G401.6 (cell line): ENCODE measurements at regions not wholly inside any gene's neighbourhood (a gene's known extent, or its start where the extent isn't known, plus 50 kb on each side); places are given as distances from the start of the nearest gene placed in this dataset.

ENCODE experiments used
- FAIRE-seq: peaks from 2 replicates; lab custom pipeline; 2012; peaks lifted over from hg19 to GRCh38; lab: Jason Lieb, UNC

DNA sequence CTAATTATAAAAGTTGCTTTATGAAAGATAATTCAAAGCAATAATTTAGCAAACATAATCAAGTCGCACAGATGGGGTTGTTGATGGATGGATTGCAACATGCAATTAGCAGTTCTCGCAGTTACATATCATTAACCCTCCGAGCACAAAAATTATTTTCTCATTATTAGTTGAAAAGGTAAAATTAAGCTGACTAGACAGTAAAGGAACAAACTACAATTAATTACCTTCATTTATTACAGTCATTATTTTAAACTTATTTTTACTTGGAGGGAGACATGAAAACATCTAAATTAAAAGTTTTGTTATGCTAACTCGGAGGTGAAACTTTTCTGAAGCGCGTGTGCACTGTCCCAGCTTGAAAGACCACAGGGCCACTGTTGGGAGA lies 146.9 kb downstream of the PHETA1 start:
- no peak for FAIRE-seq

DNA sequence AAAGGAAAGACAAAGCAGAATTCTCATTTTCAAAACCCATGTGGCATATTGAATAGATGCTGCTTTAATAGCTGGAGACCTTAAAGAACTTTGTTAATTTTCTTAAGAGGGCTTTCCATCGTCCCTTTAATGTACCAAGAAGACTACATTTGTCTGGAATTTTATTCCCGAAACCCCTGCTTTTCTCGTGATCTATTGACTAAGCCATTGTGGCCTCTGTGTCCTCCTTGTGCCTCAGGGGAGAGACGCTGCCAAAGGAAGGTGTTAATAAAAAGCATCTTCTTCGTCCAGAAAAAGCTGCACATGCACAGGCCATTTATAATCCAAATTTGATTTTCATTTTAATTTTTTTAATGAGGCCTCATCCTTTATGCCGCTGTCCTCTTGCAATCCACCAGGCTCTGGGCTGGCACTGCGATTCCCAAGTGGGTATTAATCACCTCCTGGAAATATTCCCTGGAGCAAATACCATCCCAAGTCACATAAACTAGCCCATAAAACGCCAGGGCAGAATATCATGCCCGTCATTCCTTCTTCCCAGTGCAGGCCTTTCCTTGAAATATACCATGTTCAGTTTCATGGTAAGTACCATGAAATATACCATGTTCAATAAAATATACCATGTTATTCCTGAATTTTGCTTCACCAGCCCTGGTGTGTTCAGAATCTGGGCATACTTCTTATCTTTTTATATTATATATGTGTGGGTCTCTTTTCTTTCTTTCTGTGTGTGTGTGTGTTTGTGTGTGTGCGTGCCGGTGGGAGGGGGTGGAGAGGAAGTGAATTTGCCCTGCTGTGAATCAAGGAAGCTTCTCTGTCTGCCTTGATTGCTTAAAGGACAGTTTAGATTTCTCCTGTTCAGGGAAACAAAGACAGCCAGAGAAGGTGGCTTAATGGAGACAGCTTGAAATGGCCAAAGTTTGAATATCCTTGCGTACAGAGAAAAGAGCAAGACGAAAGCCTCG lies 147.6 kb downstream of the PHETA1 start:
- no peak for FAIRE-seq

DNA sequence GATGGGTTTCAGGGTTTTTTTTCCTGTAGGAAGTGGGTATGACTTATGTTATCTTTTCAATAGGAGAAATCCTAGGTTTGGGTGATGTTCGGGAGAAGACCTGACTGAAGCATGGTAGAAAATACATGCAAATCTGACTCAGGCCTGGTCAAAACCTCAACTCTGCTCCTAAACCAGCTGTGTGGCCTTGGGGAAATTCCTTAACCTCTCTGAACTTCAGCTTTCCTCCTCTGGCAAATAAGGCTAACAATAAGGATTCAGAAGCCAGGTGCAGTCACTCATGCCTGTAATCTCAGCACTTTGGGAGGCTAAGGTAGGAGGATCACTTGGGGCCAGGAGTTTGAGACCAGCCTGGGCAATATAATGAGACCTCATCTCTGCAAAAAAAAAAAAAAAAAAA lies 148.5 kb downstream of the PHETA1 start:
- no peak for FAIRE-seq

DNA sequence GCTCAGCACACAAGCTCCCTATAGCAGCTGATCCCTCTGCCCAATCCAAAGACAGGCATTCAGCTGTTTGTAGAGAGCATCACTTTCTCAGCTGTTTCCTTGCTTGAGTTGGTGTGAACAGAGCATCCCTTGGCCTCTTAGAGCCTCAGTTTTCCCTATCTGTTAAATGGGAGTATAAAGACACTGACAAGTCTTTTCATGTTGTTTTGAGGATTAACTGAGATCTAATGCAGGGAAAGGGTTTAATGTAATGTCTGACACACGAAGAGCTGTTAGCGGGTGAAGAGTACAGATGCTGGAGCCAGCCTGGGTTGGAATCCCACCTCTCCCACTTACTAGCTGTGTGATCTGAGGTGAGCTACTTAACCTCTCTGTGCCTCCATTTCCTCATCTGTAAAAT lies 149.5 kb downstream of the PHETA1 start:
- FAIRE-seq = no peak

DNA sequence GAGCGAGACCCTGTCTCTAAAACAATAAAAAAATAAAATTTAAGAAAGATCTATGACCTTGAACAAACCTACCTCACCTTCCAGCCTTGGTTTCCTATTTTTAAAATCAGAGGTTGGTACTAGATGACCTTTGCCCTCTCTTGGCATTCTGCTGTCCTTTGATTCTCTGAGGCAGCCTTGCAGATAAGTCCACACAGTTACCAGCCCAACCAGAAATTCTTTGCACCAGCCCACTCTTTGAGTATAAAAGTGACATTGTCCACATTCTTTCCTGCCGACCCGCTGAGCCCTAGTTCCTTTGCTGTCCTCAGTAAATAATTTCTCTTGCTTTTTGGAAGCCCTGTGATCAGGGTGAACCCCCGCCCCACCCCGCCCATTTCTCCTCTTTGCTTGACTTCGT lies 150.4 kb downstream of the PHETA1 start:
- FAIRE-seq = no peak

DNA sequence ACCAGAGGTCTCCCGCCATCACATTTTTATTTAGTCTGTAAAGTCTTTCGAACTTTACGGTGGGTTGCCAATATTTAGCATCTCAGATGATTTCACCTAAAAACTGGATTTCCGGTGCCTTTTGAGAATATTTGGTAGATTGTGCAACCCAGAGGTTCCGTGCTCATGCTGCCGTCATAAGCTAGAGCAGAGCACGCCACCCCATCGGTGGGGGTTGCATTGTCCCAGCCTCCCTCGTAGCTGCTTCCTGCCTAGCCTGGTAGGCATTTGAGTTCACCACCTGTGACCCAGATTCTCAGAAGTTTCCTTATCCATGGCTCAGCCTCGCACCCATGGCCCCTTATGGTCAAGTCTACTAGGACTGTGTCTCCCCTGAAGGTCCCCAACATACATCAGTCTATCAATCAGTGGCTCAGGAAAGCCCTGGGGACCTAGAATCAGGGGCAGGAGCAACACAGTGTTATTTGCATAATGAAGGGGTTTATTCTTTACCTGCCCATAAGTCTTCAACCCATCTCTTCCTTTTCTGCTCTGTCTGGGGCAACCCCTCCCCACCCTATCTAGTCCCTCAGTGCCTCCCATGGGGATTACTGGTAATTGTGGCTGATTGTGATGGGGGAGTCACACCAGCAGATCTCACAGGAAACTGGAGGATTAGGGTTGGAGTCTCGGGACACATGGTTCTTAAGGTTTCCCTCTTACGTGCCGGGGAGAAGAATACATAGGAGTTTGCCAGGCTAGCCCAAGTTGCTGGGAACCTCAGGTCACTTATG lies 152.3 kb downstream of the PHETA1 start:
- FAIRE-seq = no peak

DNA sequence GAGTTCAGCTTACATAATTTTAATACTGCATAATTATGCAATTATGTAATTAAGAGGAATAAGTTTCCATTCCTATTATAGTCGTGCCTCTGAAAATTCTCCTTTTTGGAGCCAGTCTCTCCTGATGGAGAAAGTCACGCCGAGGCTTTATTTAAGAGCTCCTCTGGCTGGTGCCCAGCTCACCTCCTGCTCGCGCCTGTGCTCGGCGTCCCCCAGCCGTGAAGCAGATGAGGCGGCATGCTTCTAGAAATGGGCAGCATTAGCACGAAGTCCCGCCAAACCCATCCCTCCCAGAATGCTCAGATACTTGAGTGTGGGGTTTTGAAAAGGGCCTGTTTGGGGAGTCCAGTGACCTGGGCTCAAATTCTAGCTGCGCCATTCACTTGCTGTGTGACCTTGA lies 153.0 kb downstream of the PHETA1 start:
- no peak for FAIRE-seq

DNA sequence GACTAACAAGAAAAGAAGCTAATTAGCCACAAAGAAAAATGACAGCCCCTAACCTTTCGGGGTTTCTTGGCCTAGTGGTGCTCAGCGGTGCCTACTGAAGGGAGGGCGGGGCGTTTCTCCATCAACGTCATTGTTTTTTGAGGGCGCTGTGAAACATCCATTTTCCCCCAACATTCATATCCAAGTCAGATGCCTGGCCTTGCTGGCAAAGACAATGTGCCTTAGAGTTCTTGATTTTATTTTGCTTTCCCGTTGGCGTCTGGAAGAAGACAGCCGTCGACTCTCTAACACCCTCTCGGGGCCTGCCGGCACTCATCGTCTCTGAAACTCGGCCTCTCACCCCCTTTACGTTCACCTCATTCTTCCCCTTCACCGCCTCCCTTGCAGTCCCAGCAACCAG lies 154.5 kb downstream of the PHETA1 start:
- no peak for FAIRE-seq

DNA sequence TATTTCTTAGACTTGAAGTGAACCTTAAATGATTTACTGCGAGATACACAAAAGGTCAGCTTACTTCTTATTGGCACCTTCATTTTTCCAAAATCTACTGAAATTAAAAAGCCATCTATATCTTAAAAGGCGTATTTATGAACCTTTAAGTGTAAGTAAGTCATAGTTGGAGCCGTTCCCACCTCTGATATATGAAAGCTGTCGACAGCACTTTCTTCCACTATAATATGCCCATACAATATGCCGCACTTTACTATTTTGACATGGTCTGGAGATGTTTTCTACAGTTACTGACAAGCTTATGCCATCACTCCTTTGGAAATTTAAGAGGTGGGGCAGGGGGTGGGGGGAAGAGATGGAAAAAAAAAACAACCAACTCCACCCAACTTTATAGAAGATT lies 155.3 kb downstream of the PHETA1 start:
- no peak for FAIRE-seq

DNA sequence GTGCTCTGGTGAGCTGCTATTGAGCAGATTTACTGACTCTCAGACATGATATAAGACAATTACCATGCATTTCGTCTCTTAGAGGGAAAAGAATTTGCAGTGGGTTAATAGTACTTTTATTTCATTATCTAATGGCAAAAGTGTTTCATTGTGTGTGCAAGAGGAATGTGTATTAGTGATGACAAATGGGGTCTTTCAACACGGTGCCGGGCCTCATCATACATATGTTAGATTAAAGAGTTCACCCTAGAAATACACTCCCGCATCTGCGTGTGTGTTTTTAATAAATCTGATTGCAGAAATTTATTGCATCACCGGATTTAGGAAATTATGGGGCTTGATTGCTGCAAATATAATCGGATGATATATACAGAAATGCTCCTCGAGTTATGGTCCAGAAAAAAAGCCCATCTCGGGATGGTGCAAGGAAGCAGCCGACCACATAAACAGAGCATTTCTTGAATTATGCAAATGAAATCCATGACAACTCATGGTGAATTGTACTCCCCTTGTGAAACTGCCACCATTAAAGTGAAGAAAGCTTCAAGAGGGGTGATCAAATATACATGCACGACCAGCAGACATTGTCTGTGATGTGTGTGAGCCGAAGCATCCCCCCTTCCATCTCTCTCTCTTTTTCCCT lies 156.0 kb downstream of the PHETA1 start:
- FAIRE-seq = no peak

DNA sequence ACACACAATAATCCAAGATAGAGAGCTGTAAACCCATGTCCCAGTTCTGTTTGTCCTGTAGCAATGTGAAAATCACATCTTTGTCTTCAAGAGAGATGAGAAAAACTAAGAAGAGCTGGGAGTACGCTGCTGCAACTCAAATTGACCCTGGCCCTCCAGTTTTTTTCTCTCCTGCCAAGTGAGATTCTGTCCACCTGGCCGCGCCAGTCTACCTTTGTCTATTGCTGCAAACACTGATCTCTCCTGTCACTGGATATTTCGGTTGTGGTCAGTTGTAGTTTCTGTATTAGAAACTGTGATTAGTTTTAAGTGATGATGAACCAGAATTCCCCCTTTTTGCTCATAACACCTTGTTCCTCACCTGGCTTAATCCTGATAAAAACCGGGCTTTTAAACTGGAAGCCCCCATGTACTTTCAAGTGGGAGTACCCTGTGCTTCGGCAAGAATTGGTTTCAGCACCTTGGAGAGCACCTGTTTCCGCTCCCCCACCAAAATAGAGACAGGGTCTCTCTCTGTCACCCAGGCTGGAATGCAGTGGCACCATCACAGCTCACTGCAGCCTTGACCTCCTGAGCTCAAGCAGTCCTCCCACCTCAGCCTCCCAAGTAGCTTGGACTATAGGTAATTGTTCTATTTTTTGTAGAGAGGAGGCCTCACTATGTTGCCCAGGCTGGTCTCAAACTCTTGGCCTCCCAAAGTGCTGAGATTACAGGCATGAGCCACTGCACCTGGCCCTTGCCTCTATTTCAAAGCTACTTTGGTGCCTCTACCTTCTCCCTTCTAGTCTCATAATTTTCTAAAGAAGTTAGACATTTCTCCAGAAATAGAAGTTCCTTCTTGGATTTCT lies 156.8 kb downstream of the PHETA1 start:
- FAIRE-seq = no peak

DNA sequence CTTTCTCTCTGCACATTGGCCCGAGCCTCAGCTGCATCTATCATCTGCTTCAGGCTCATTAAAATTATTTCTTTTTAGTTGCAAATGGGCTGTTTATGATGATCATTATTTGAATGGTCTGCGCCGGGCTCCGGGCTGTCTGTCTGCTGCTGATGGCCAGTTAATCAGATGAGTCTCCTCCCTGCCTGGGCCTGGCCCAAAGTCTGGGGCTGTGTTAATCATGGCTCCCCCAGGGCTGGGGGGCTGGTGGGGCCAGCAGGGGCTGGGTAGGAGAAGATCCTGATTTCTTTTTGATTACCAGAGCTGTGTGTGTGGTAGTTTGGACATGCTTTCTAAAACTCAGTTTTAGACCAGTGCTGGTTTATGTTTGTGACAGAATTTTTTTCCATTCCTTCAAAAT lies 159.1 kb downstream of the PHETA1 start:
- FAIRE-seq = no peak

DNA sequence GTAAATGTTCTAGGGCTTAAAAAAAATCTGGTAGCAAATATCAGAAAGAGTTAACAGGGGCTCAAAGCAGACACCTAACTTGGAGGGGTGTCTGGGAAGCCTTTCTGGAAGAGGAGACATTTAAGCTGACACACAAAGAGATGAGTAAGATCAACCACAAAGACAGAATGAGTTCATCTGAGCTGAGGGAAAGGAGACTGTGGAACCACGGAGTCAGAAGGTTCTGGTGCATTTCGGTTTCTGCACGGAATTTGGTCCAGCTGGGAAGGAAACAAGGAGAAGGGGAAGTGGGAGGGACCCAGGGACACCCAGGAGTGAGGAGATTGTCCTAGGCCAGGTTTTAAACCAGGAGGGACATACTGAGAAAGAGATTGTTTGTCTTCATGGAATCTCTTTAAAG lies 161.1 kb downstream of the PHETA1 start:
- FAIRE-seq = no peak

DNA sequence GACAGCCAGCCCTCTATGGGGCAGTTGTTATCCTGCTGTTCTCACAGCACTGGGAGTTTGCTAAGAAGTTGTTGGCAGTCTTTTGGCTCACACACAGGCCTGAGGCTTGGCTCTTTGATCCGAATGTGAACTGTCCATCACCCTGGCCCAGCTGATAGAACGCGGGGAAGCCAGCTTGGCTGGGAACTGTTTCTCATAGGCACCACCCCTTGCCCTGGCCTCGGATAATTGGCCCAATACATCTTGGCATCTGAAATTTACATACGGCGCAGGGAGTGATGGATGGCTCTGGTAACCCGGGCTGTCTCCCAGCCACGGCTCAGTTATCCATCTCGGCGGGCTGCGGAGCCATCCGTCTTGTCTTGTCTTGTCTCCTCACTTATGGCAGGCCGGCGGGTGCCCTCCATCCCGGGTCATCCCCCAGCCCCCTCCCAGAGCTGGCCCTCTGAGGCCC lies 164.1 kb downstream of the PHETA1 start:
- no peak for FAIRE-seq

DNA sequence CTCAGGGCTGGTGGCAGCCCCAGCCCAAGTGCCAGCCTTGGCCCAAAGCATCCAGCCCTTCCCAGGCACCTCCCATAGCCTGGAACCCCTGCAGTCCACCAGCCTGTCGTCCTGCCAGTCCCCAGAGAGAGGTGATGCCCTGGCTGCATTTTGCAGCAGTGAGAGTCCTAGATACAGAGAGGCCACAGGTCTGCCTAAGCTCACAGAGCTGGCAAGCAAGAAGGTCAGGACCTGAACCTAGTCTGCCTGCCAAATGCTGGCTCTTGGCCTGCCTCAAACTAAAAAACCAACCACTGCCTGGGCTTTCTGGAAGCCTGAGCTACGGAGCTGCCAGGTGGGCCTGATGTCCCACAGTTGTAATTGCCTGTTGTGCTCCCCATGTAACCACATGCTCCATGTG lies 164.9 kb downstream of the PHETA1 start:
- FAIRE-seq = no peak

DNA sequence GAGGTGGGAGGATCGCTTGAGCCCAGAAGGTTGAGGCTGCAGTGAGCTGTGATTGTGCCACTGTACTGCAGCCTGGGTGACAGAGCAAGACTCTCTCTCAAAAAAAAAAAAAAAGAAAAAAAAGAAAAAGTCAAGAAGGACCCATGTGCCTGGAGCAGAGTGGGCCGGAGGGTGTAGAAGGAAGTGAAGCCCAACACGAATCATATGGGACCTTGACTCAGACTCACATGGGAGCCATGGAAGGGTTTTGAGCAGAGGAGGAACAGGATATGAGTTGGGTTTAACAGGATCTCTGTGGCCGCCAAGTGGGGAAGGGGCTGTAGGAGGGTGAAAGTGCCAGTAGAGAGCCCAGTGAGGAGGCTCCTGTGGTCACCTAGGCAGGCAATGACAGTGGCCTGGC lies 165.4 kb downstream of the PHETA1 start:
- no peak for FAIRE-seq

DNA sequence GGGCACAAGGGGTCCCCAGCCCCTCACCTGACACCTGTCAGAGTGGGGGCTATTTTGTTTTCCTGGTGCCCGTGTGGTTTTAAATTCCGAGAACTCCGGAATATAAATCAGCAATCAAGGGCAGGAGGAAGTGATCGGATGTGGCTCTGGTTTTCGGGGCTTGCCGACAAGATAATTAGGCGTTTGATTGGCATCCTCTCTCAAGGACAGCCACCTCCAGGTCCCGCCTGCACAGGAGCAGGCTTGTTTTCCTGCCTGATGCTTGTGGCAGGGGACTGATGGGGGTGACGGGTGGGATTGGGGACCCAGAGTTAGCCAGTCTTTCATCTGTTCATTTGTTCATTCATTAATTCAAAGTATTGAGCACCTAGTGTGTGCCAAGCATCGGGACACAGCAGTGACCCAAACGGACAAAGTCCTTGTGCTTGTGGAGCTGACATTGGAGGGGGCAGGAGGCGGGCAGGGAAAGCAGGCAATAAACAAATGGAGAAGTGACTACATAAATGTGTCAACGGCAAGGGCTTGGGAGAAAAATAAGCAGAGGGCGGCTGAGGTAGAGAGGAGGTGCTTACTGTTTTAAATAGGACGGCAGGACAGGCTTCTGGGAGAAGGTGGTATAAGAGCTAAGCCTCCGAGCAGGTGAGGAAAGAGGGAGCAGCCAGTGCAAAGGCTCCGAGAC lies 166.5 kb downstream of the PHETA1 start:
- no peak for FAIRE-seq

DNA sequence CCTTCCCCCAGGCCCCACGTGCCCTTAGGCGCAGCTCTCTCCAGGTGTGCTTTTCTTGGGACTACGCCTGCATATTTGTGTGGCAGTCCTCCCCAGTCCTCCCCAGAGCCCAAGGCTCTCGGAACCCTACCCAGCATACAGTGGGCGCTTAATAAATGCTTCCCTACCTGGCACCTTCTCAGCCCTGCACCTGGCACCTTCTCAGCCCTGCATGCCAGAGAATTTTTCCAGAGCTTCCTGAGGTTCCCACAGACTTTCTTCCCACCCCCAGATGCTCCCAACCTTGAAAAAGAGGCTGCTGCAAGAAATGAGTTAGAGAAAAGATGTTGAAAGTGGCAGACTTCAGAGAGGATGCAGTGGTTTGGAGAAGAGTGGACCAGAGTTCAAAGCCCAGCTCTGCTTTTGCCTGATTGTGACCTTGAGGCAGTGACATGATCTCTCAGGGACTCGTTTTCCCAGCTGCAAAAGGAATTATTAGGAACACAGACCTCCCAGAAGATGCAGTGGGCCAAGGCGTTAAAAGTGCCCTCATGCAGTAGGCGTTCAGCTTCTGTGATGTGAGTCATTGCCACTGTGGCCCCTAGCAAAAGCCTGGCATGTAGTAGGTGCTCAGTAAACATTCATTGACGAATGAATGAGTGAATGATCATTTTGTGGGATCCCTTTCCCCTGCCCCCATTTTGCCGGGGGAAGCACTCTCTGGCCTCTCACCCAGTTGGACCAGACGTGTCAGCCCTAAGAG lies 167.2 kb downstream of the PHETA1 start:
- FAIRE-seq = no peak

DNA sequence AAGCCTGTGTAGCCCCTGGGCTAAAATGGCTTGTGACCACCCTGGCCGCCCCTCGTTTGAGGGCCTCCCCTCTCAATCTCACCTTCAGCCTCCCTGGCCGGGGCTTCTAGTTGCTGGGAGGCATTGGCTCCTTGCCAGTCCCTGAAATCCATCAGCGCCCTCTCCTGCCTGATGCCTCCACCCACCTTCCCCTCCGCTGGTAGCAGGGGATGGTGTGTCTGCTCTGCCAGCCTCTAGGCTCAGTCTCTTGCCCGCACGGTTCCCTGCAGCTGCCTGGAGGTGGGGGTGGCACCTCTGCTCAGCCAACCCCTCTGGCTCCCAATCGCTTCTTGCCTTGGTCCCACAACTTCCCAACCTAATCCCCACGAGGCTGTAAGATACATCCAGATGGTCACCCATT lies 167.9 kb downstream of the PHETA1 start:
- FAIRE-seq = no peak

DNA sequence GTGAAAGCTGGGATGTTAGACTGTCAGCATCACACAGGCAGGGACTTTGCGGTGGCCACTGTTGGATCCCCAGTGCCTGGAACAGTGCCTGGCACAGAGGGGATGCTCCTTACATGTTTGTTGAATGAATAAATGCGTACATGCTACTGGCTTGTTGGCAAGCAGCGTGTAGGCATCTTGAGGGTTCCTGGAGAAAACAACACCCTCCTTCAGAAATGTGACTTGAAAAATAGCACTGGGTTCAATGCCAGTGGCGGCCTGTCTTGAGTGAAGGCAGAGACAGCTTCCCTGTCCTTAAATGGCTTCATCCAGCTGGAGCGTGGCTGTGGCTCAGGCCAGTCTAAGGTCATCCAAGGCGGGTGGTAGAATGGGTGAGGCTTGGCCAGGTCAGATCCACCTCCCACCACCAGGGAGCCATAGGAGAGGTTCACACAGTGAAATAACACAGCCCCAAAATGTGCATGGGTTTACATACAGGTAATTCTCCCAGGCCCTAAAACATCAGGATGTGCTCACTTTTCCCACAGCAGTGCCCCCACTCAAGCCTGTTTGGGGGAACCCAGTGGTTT lies 171.4 kb downstream of the PHETA1 start:
- FAIRE-seq = no peak
